CD14-positive monocyte (primary cell): ENCODE measurements at regions not wholly inside any gene's neighbourhood (a gene's known extent, or its start where the extent isn't known, plus 50 kb on each side); places are given as distances from the start of the nearest gene placed in this dataset.

Experiments
- DNase-seq, 3 donors: peaks; one replicate each; pipeline ENCODE4 v3.0.0-alpha.2; 2011 to 2022
- H2AFZ ChIP-seq: 2 replicates; pipeline ENCODE4 v1.6.0; 2012; ENCODE audit warnings: mild to moderate bottlenecking, low read depth, low read length, inconsistent platforms; ENCODE audit not compliant: insufficient read depth, poor library complexity, severe bottlenecking
- H3K27ac ChIP-seq, 2 donors: 1 replicate in 1 of 2; 2 replicates in 1 of 2; pipeline ENCODE4 v1.5.1; 2012 to 2013; ENCODE audit warnings: low read length in 2 of 2, control low read depth in 1 of 2, inconsistent platforms in 1 of 2, low read depth in 1 of 2, mild to moderate bottlenecking in 1 of 2
- H3K27me3 ChIP-seq, 2 donors: one replicate each; pipeline versions ENCODE4 v1.6.0 to v1.6.1; 2011 to 2013; ENCODE audit warnings: low read length in 2 of 2; ENCODE audit not compliant: control insufficient read depth in 2 of 2, insufficient read depth in 2 of 2
- H3K36me3 ChIP-seq, 2 donors: replicated peaks in 1 of 2; 1 replicate in 1 of 2; 2 replicates in 1 of 2; pipeline versions ENCODE4 v1.5.1 to v1.6.1; 2012 to 2013; ENCODE audit warnings: low read length in 2 of 2, control low read depth in 1 of 2, inconsistent platforms in 1 of 2, mild to moderate bottlenecking in 1 of 2; ENCODE audit not compliant: insufficient read depth in 2 of 2, control insufficient read depth in 1 of 2
- H3K4me1 ChIP-seq, 2 donors: 1 replicate in 1 of 2; 2 replicates in 1 of 2; pipeline versions ENCODE4 v1.5.1 to v1.6.1; 2012 to 2013; ENCODE audit warnings: low read length in 2 of 2, control low read depth in 1 of 2, inconsistent platforms in 1 of 2, mild to moderate bottlenecking in 1 of 2, moderate library complexity in 1 of 2; ENCODE audit not compliant: insufficient read depth in 2 of 2, control insufficient read depth in 1 of 2
- H3K4me2 ChIP-seq: replicated peaks from 2 replicates; pipeline ENCODE3; 2012; ENCODE audit warnings: low read length, moderate library complexity, mild to moderate bottlenecking; ENCODE audit not compliant: poor library complexity, severe bottlenecking; ENCODE audit errors: extremely low read depth
- H3K4me3 ChIP-seq, 3 experiments: fragments of 200-600 bp in 1 of 3; sonication (generic) in 1 of 3; replicated peaks in 1 of 3; 1 replicate in 2 of 3; 2 replicates in 1 of 3; pipeline ENCODE4 v1.5.1; 2011 to 2013; ENCODE audit warnings: low read length in 3 of 3, mild to moderate bottlenecking in 3 of 3, control low read depth in 2 of 3, low read depth in 2 of 3, inconsistent platforms in 1 of 3, moderate library complexity in 1 of 3
- H3K79me2 ChIP-seq: 2 replicates; pipeline ENCODE4 v1.6.0; 2012; ENCODE audit warnings: mild to moderate bottlenecking, control low read depth, inconsistent platforms, low read length, moderate library complexity; ENCODE audit not compliant: insufficient read depth
- H3K9ac ChIP-seq: 2 replicates; pipeline ENCODE4 v1.6.0; 2017; ENCODE audit warnings: low read length, mild to moderate bottlenecking; ENCODE audit not compliant: insufficient read depth, poor library complexity, severe bottlenecking
- H3K9me3 ChIP-seq, 2 donors: replicated peaks in 1 of 2; 1 replicate in 1 of 2; 2 replicates in 1 of 2; pipeline versions ENCODE4 v1.5.1 to v1.6.1; 2012 to 2013; ENCODE audit warnings: low read length in 2 of 2, control low read depth in 1 of 2; ENCODE audit not compliant: control insufficient read depth in 1 of 2, insufficient read depth in 1 of 2
- H4K20me1 ChIP-seq: 2 replicates; pipeline ENCODE4 v1.6.0; 2012; ENCODE audit warnings: mild to moderate bottlenecking, low read length, control low read depth, moderate library complexity; ENCODE audit not compliant: insufficient read depth
- H3K27ac Mint-ChIP-seq, 7 donors: one replicate each; pipeline ENCODE4 v1.8.0; 2020; ENCODE audit warnings: mild to moderate bottlenecking in 7 of 7, mixed read lengths in 7 of 7, moderate library complexity in 6 of 7, inconsistent platforms in 2 of 7
- H3K27me3 Mint-ChIP-seq, 3 donors: one replicate each; pipeline ENCODE4 v1.8.0; 2021 to 2022; ENCODE audit warnings: low read depth in 3 of 3, mild to moderate bottlenecking in 3 of 3, mixed read lengths in 3 of 3, moderate library complexity in 3 of 3, inconsistent platforms in 1 of 3
- H3K36me3 Mint-ChIP-seq, 2 donors: one replicate each; pipeline ENCODE4 v1.8.0; 2020; ENCODE audit warnings: mixed read lengths in 2 of 2, inconsistent platforms in 1 of 2, mild to moderate bottlenecking in 1 of 2
- H3K4me1 Mint-ChIP-seq: one replicate; pipeline ENCODE4 v1.8.0; 2020; ENCODE audit warnings: mild to moderate bottlenecking, mixed read lengths
- H3K4me3 Mint-ChIP-seq, 2 donors: one replicate each; pipeline ENCODE4 v1.8.0; 2020; ENCODE audit warnings: mild to moderate bottlenecking in 2 of 2, mixed read lengths in 2 of 2, moderate library complexity in 1 of 2
- H3K9me3 Mint-ChIP-seq, 7 donors: one replicate each; pipeline ENCODE4 v1.8.0; 2020 to 2022; ENCODE audit warnings: mixed read lengths in 7 of 7, mild to moderate bottlenecking in 6 of 7, moderate library complexity in 6 of 7, inconsistent platforms in 2 of 7
- WGBS: methylation state at CpG from one replicate; pipeline ENCODE4 v1.1.5; 2013; ENCODE audit warnings: missing lambda C conversion rate; ENCODE audit not compliant: insufficient coverage; 5-methylcytosine and 5-hydroxymethylcytosine counted together
- intact Hi-C, 2 donors: fragments of 100-400 bp; cut with micrococcal nuclease; formaldehyde crosslinking; loops; one replicate each; pipeline versions ENCODE4 v1.15.0 to v1.15.1; 2023
- TF ChIP-seq, protein P1 (sequence below): fragments of 200-600 bp; IDR thresholded peaks from one replicate; pipeline ENCODE4 v1.8.0; 2022; ENCODE audit warnings: antibody characterized with exemption, mild to moderate bottlenecking

DNA sequence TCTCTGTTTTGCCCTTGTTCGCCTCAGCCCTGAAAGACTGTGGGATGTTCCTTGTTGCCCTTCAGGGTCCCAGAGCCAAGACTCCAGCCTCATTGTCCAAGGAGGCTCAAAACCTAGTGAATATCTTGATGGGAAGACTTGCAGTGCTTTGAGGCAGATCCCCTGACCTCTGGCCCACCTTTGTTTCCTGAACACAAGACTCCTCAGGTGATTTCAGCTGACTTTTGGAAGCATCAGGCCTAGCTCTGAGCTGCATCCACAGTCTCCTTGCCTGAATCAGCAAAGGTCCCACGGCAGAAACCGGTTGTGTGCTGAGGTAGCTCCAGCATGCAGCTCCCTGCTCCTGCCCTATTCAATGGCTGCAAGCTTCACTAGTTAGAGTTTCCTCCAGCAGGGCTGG, 159.3 kb upstream of the B3GAT1 start:
- Histone ChIP-seq H4K20me1 (no peaks in the 10 kb centered on the region), H3K27me3 (no peaks in the 10 kb centered on the region), H3K4me2 (no peak overlapping the region), H3K4me3 (no peak overlapping the region), H3K79me2 (no peaks in the 10 kb centered on the region), H3K9ac (no peak overlapping the region), H3K4me1 (no peaks in the 10 kb centered on the region), H3K9me3 (no peaks in the 10 kb centered on the region), H2AFZ (no peak overlapping the region), H3K36me3 (no peaks in the 10 kb centered on the region), H3K27ac (no peak overlapping the region)
- Mint-ChIP-seq H3K4me1 (no peaks in the 10 kb centered on the region), H3K27ac (no peak overlapping the region), H3K36me3 (no peaks in the 10 kb centered on the region), H3K4me3 (no peak overlapping the region), H3K9me3 (no peaks in the 10 kb centered on the region), H3K27me3 (peaks cover 4 to 10% (median 6%) of the 10 kb centered on the region in 3 donors)
- TF ChIP-seq, protein P1, sequence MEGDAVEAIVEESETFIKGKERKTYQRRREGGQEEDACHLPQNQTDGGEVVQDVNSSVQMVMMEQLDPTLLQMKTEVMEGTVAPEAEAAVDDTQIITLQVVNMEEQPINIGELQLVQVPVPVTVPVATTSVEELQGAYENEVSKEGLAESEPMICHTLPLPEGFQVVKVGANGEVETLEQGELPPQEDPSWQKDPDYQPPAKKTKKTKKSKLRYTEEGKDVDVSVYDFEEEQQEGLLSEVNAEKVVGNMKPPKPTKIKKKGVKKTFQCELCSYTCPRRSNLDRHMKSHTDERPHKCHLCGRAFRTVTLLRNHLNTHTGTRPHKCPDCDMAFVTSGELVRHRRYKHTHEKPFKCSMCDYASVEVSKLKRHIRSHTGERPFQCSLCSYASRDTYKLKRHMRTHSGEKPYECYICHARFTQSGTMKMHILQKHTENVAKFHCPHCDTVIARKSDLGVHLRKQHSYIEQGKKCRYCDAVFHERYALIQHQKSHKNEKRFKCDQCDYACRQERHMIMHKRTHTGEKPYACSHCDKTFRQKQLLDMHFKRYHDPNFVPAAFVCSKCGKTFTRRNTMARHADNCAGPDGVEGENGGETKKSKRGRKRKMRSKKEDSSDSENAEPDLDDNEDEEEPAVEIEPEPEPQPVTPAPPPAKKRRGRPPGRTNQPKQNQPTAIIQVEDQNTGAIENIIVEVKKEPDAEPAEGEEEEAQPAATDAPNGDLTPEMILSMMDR, result no peak
- 84% methylated on average over 2 of the region's 3 CpGs for WGBS
- intact Hi-C loops, result no loop called here
- DNase-seq, result no peak

DNA sequence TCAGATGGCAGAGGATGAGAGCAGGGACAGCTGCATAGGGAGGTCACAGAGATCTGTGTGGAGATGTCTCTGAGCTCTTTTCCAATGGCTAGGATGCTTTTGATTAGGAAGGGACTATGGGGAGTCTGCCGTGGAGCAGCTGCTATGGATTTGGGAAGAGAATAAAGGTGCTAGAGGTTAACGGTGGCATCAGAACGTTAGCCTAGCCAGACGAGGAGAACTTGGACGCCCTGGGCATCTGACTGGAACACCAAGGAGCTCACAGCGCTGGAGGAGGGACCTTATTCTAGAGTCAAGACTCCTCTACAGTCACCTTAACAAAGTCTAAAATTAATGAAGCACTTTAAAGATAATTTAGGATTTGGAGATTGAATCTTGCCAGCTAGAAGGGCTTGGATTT, 157.2 kb upstream of the B3GAT1 start:
- H3K36me3 Mint-ChIP-seq, result no peaks in the 10 kb centered on the region
- H3K36me3 ChIP-seq, result no peaks in the 10 kb centered on the region
- H3K9ac ChIP-seq, result no peak overlapping the region
- TF ChIP-seq, protein P1, result no peak
- 96% methylated on average over 3 of the region's 6 CpGs for WGBS
- no peak overlapping the region for H3K4me2 ChIP-seq
- no peaks in the 10 kb centered on the region for H3K79me2 ChIP-seq
- H3K27me3 Mint-ChIP-seq, result peaks cover 0 to 3% (median 2%) of the 10 kb centered on the region in 3 donors
- H3K9me3 ChIP-seq, result no peaks in the 10 kb centered on the region
- H3K27ac ChIP-seq, result no peak overlapping the region
- H3K4me1 ChIP-seq, result no peaks in the 10 kb centered on the region
- no peak for DNase-seq
- H3K27ac Mint-ChIP-seq, result no peak overlapping the region
- intact Hi-C loops, result no loop called here
- no peaks in the 10 kb centered on the region for H3K9me3 Mint-ChIP-seq
- H3K27me3 ChIP-seq, result no peaks in the 10 kb centered on the region
- no peak overlapping the region for H3K4me3 ChIP-seq
- no peaks in the 10 kb centered on the region for H4K20me1 ChIP-seq
- H2AFZ ChIP-seq, result no peak overlapping the region
- H3K4me1 Mint-ChIP-seq, result no peaks in the 10 kb centered on the region
- no peak overlapping the region for H3K4me3 Mint-ChIP-seq
